Stimulated activated CD8-positive, alpha-beta memory T cell treated with anti-CD3 and anti-CD28 coated beads, Interleukin-4, amount 100 ng/mL, for 48 hours (primary cell): ENCODE measurements at regions not wholly inside any gene's neighbourhood (a gene's known extent, or its start where the extent isn't known, plus 50 kb on each side); places are given as distances from the start of the nearest gene placed in this dataset.
"Not testable (repeated sequence)": the region's sequence is repeated elsewhere in the genome, so short reads cannot be mapped to it uniquely, and the experiment has no call there.

Source experiments
- DNase-seq: peaks from one replicate; pipeline ENCODE4 v3.0.0-alpha.2; 2020

- DNase-seq, result no peak
Observed at GRCh38 chrX:40530509-40530908, 50.3 kb upstream of the ATP6AP2 start.

GRCh38 chrX:40527543-40527942, 53.2 kb upstream of the ATP6AP2 start:
- DNase-seq, result no peak

- DNase-seq, result no peak
Observed at GRCh38 chrX:40526412-40526811, 54.4 kb upstream of the ATP6AP2 start.

GRCh38 chrX:40525901-40526300, 54.9 kb upstream of the ATP6AP2 start:
- not testable (repeated sequence) for DNase-seq

- DNase-seq, result no peak
Observed at GRCh38 chrX:40524423-40524822, 56.3 kb upstream of the ATP6AP2 start.

- DNase-seq, result no peak
Observed at GRCh38 chrX:40523852-40524251, 56.9 kb upstream of the ATP6AP2 start.

- DNase-seq, result no peak
Observed at GRCh38 chrX:40521868-40522450, 58.8 kb upstream of the ATP6AP2 start.

- no peak for DNase-seq
Observed at GRCh38 chrX:40514376-40514775, 66.4 kb upstream of the ATP6AP2 start.

- no peak for DNase-seq
Observed at GRCh38 chrX:40513835-40514234, 66.9 kb upstream of the ATP6AP2 start.

- no peak for DNase-seq
Observed at GRCh38 chrX:40513012-40513411, 67.8 kb upstream of the ATP6AP2 start.

GRCh38 chrX:40511258-40511657, 69.5 kb upstream of the ATP6AP2 start:
- DNase-seq, result no peak

- no peak for DNase-seq
Observed at GRCh38 chrX:40508560-40508959, 72.2 kb upstream of the ATP6AP2 start.

- DNase-seq, result no peak
Observed at GRCh38 chrX:40506201-40506985, 74.4 kb upstream of the ATP6AP2 start.

- no peak for DNase-seq
Observed at GRCh38 chrX:40504801-40505605, 75.8 kb upstream of the ATP6AP2 start.

- no peak for DNase-seq
Observed at GRCh38 chrX:40503094-40503493, 77.7 kb upstream of the ATP6AP2 start.

GRCh38 chrX:40502688-40503087, 78.1 kb upstream of the ATP6AP2 start:
- no peak for DNase-seq

GRCh38 chrX:40501164-40501855, 79.5 kb upstream of the ATP6AP2 start:
- DNase-seq, result no peak

GRCh38 chrX:40496728-40497127, 84.0 kb upstream of the ATP6AP2 start:
- DNase-seq, result no peak

GRCh38 chrX:40495659-40496058, 85.1 kb upstream of the ATP6AP2 start:
- DNase-seq, result no peak

- no peak for DNase-seq
Observed at GRCh38 chrX:40494005-40494404, 86.8 kb upstream of the ATP6AP2 start.

GRCh38 chrX:40488296-40488695, 92.5 kb upstream of the ATP6AP2 start:
- DNase-seq, result no peak

GRCh38 chrX:40485973-40486372, 94.8 kb upstream of the ATP6AP2 start:
- DNase-seq, result no peak

- DNase-seq, result no peak
Observed at GRCh38 chrX:40485102-40485826, 95.5 kb upstream of the ATP6AP2 start.
